ENCODE measurements at regions not wholly inside any gene's neighbourhood (a gene's known extent, or its start where the extent isn't known, plus 50 kb on each side); places are given as distances from the start of the nearest gene placed in this dataset.
"Not testable (repeated sequence)": the region's sequence is repeated elsewhere in the genome, so short reads cannot be mapped to it uniquely, and the experiment has no call there.

- not testable (repeated sequence) for TF ChIP-seq CTCF (IDR thresholded peaks at IDR 0.05; ENCODE audit: low read depth, low read length, poor library complexity, severe bottlenecking); EZH2phosphoT487 (IDR thresholded peaks at IDR 0.05; ENCODE audit: borderline replicate concordance, low read length)
Observed at GRCh38 chr1:149724618-149725302, 57.7 kb upstream of the FCGR1A start.

Data from DOHH2 (cell line).